H54 (cell line): ENCODE measurements at regions not wholly inside any gene's neighbourhood (a gene's known extent, or its start where the extent isn't known, plus 50 kb on each side); places are given as distances from the start of the nearest gene placed in this dataset.
"Not testable (repeated sequence)": the region's sequence is repeated elsewhere in the genome, so short reads cannot be mapped to it uniquely, and the experiment has no call there.

Source experiments
- DNase-seq: peaks from one replicate; pipeline ENCODE4 v3.0.0; 2011; ENCODE audit warnings: low spot score, mixed read lengths; ENCODE audit not compliant: insufficient read length
- FAIRE-seq: peaks from 3 replicates; lab custom pipeline; 2011; peaks lifted over from hg19 to GRCh38; lab: Jason Lieb, UNC
- POLR2A ChIP-seq: IDR thresholded peaks from 2 replicates; pipeline ENCODE4 v1.6.1; 2011; ENCODE audit warnings: low read depth, mild to moderate bottlenecking, low read length

DNA sequence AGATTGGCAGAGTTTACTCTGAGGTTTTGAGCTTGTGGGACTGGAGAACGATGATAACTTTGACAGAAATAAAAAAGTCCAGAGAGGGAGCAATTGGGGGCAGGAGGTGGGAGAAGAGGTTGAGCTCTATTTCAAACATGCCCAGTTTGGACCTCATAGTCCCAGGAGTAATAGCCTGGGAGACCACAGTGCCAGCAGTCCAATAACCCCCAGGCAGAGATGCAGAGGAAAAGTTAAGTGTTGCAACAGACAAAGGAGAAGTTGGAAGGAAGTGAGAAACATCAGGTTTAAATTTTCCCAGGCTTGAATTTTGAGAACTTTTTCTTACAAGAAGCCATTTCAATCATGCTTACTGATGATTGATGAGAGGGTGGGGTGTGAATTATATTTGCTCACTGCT lies 117.0 kb upstream of the GHR start:
- no peak for TF ChIP-seq POLR2A
- DNase-seq (no peak), FAIRE-seq (no peak)

DNA sequence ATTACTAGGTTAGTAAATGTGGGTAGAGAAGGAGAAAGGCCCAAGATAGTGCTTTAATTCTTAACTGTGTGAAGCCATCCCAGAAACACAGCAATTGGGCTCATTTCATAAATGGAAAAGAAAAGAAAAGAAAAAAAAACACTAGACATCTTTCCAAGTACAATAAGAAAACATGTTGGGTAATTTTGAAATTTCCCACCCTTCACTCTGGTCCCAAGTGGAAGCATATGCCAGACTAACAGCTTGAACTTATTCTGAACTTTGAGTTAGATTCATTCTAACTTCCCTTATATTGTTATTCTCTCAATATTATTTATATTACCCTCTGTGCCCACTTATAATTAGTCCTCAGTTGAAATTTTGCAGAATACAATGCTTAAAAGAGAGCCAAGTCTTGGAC lies 113.4 kb upstream of the GHR start:
- no peak for TF ChIP-seq POLR2A
- FAIRE-seq (no peak), DNase-seq (no peak)

DNA sequence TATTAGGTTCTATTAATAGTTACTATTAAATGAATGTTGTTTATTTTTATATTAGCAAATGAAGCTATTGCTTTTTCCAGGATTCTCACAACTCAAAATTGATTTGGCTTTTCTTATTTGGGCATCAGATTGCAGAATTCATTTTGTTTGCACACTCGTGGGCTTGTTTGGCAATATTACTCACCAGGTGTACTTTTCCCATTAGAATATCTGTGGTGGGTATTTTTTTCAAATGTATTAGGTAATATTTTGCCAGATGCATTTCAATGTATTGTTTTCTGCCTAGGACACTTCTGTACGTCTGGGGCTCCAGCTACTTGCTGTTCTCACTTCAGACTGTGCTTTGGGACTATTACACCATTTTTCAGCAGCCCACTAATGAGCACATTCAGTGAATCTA lies 108.0 kb upstream of the GHR start:
- FAIRE-seq, result no peak
- no peak for TF ChIP-seq POLR2A
- DNase-seq, result no peak

GRCh38 chr5:42317575-42317974 lies 105.7 kb upstream of the GHR start:
- FAIRE-seq (no peak), DNase-seq (no peak)
- TF ChIP-seq POLR2A, result no peak

- not testable (repeated sequence) for FAIRE-seq, DNase-seq
Measured at GRCh38 chr5:42319546-42319945, 103.7 kb upstream of the GHR start.

- no peak for DNase-seq
- TF ChIP-seq POLR2A, result no peak
- no peak for FAIRE-seq
Measured at GRCh38 chr5:42321785-42322184, 101.5 kb upstream of the GHR start.

DNA sequence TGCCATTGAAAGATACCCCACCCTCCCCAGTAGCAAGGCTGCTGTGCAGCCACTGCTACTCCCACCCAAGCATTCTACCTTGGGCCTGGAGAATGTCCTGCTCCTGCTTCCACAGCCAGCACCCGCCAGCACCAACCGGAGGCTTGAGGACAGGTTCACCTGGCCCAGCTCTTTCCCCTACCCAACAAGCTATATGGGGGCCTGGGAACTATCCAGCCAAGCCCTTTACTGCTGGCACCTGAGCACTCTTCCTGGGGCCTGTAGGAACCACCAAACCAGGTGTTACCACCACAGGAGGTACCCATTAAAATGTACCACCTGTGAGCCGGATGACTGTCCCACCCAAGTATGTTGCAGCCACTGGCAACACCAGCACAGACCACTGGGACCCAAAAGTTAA lies 86.1 kb upstream of the GHR start:
- no peak for FAIRE-seq
- TF ChIP-seq POLR2A, result no peak
- DNase-seq, result no peak

GRCh38 chr5:42337607-42338006 lies 85.6 kb upstream of the GHR start:
- FAIRE-seq (no peak), DNase-seq (no peak)
- no peak for TF ChIP-seq POLR2A

- no peak for TF ChIP-seq POLR2A
- DNase-seq (no peak), FAIRE-seq (no peak)
Measured at GRCh38 chr5:42338136-42338535, 85.1 kb upstream of the GHR start.

- no peak for TF ChIP-seq POLR2A
- DNase-seq (no peak), FAIRE-seq (no peak)
Measured at GRCh38 chr5:42349163-42349562, 74.1 kb upstream of the GHR start.

GRCh38 chr5:42351956-42352355 lies 71.3 kb upstream of the GHR start:
- FAIRE-seq, result no peak
- TF ChIP-seq POLR2A, result no peak
- DNase-seq, result no peak

DNA sequence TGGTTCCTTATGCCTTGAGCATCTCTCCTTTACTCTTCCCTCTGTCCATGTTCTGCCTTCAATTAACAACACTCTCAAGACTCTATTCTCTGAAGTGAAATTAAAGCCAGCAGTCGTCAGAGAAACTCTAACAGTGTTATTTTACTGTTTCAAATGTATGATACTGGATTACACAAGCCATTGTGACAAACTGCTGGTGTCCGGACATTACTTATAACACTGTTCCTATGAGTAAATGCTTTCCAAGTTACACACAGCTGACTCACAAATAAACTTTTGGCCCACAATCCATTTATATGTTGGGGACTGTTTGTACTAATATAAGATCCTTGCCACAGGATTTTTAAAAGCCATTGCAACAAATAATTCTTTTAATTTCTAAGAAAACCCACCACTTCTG lies 63.2 kb upstream of the GHR start:
- DNase-seq (no peak), FAIRE-seq (no peak)
- no peak for TF ChIP-seq POLR2A

DNA sequence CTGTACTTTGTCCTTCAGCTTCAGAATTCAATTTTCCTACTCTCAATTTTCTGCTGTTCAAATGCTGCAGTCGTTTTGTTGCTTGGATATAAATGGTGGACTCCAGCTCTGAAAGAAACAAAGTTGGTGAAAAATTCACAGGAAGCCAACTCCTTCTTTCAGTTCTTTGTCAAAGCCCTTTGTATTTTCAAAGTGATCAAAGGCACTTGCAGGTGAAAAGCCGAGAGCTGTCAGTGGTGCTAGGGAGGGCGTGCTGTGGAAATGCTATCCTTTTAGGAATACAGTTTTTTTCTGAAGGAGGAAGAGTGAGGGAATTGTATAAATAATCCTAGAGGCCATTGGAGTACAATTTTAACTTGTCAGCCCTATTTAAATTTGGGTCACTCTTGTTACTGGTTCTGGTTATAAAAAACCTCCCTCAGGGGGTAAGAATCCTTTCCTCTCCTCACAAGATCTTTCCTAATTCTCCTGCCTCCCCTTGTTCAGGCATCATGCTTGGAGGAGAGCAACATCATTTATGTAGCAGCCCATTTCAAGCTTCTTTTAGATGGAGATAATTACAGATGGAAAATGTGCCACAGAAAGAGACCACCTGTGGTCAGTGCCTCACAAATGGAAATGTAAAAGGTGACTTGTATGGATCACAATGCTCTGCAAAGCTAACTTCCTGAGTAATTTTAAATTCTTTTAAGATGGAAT lies 62.5 kb upstream of the GHR start:
- no peak for DNase-seq
- no peak for FAIRE-seq
- TF ChIP-seq POLR2A, result no peak

DNA sequence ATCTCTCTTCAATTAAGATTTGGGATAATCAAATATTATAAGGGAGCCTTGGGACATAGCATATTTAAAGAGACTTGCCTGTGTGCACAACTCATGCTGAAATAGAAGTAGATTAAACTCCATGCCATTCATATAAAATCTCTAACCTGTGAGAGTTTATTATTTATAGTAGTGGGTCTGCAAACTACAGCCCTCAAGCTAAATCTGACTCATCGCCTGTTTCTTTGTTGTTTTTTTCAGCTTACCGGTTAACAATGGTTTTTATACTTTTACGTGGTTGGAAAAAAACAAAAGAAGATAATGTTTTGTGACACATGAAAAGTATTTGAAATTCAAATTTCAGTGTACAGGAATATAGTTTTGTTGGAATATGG lies 61.9 kb upstream of the GHR start:
- DNase-seq, result no peak
- no peak for TF ChIP-seq POLR2A
- no peak for FAIRE-seq

- no peak for FAIRE-seq
- TF ChIP-seq POLR2A, result no peak
- DNase-seq, result no peak
Measured at GRCh38 chr5:42366051-42366450, 57.2 kb upstream of the GHR start.
